ENCODE measurements at regions not wholly inside any gene's neighbourhood (a gene's known extent, or its start where the extent isn't known, plus 50 kb on each side); places are given as distances from the start of the nearest gene placed in this dataset.

GRCh38 chr4:124945422-124945821, 232.9 kb upstream of the ANKRD50 start:
- Histone ChIP-seq H3F3A (ENCODE audit: control insufficient read depth, insufficient read depth) (no peaks in the 10 kb centered on the region), H3K4me2 (ENCODE audit: low read length) (no peak overlapping the region), H3K4me3 (ENCODE audit: low read length) (no peak overlapping the region)

DNA sequence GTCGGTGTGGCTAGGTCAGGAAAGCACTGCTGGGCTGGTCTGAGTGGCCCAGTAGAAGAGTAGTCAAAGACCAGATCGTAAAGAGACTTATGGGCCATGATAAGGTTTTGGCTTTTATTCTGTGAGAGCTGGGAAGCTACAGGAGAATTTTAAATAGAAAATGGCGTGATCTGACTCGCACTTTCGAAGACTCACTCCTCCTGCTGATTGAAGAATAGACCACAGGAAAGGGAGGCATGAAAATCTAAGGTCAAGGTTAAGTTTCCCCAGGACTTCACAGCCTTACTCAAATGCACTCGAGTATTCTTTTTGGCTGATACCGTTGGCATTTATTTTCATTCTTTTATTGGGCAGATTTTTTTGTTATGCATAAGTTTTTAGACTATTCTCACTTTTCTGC, 231.4 kb upstream of the ANKRD50 start:
- no peaks in the 10 kb centered on the region for H3K79me2 ChIP-seq (ENCODE audit: control insufficient read depth, low read length)
- H4K20me1 ChIP-seq (ENCODE audit: control insufficient read depth, insufficient read depth, low read depth, low read length) = no peaks in the 10 kb centered on the region
- no peak overlapping the region for H3K4me2 ChIP-seq (ENCODE audit: low read length)
- H3K4me1 ChIP-seq (ENCODE audit: control insufficient read depth, low read length) = no peaks in the 10 kb centered on the region
- no peaks in the 10 kb centered on the region for H3F3A ChIP-seq (ENCODE audit: control insufficient read depth, insufficient read depth)
- no peak overlapping the region for H3K4me3 ChIP-seq (ENCODE audit: low read length)
- H3K36me3 ChIP-seq (ENCODE audit: control insufficient read depth, low read length) = no peaks in the 10 kb centered on the region
- no peaks in the 10 kb centered on the region for H3K9me3 ChIP-seq (ENCODE audit: control insufficient read depth, insufficient read depth, low read length)
- no peaks in the 10 kb centered on the region for H3K9me2 ChIP-seq (replicated peaks; ENCODE audit: control insufficient read depth, low read length)
- no peaks in the 10 kb centered on the region for H3K27me3 ChIP-seq (ENCODE audit: control insufficient read depth, low read length)
- no peak overlapping the region for H3K27ac ChIP-seq (ENCODE audit: low read depth, low read length)
- no peak for TF ChIP-seq CTCF (IDR thresholded peaks at IDR 0.05; ENCODE audit: low read depth, low read length, poor library complexity, severe bottlenecking)

More at GRCh38 chr4:124945422-124945821, 232.9 kb upstream of the ANKRD50 start:
- Histone ChIP-seq H3K79me2 (ENCODE audit: control insufficient read depth, low read length) (no peaks in the 10 kb centered on the region), H3K4me1 (ENCODE audit: control insufficient read depth, low read length) (no peaks in the 10 kb centered on the region), H3K9me2 (replicated peaks; ENCODE audit: control insufficient read depth, low read length) (no peaks in the 10 kb centered on the region), H3K9me3 (ENCODE audit: control insufficient read depth, insufficient read depth, low read length) (no peaks in the 10 kb centered on the region), H3K27ac (ENCODE audit: low read depth, low read length) (no peak overlapping the region), H3K36me3 (ENCODE audit: control insufficient read depth, low read length) (no peaks in the 10 kb centered on the region), H4K20me1 (ENCODE audit: control insufficient read depth, insufficient read depth, low read depth, low read length) (no peaks in the 10 kb centered on the region), H3K27me3 (ENCODE audit: control insufficient read depth, low read length) (no peaks in the 10 kb centered on the region)
- TF ChIP-seq EZH2phosphoT487 (IDR thresholded peaks at IDR 0.05; ENCODE audit: borderline replicate concordance, low read length) (no peak), CTCF (IDR thresholded peaks at IDR 0.05; ENCODE audit: low read depth, low read length, poor library complexity, severe bottlenecking) (no peak)

GRCh38 chr4:124943145-124943889, 230.8 kb upstream of the ANKRD50 start:
- no peaks in the 10 kb centered on the region for H3K9me3 ChIP-seq (ENCODE audit: control insufficient read depth, insufficient read depth, low read length)
- no peak overlapping the region for H3K4me2 ChIP-seq (ENCODE audit: low read length)
- H3K79me2 ChIP-seq (ENCODE audit: control insufficient read depth, low read length) = no peaks in the 10 kb centered on the region
- no peaks in the 10 kb centered on the region for H3K9me2 ChIP-seq (replicated peaks; ENCODE audit: control insufficient read depth, low read length)
- no peaks in the 10 kb centered on the region for H3F3A ChIP-seq (ENCODE audit: control insufficient read depth, insufficient read depth)
- no peaks in the 10 kb centered on the region for H3K36me3 ChIP-seq (ENCODE audit: control insufficient read depth, low read length)
- no peak overlapping the region for H3K27ac ChIP-seq (ENCODE audit: low read depth, low read length)
- H3K4me1 ChIP-seq (ENCODE audit: control insufficient read depth, low read length) = no peaks in the 10 kb centered on the region
- no peaks in the 10 kb centered on the region for H4K20me1 ChIP-seq (ENCODE audit: control insufficient read depth, insufficient read depth, low read depth, low read length)
- no peaks in the 10 kb centered on the region for H3K27me3 ChIP-seq (ENCODE audit: control insufficient read depth, low read length)
- no peak for TF ChIP-seq EZH2phosphoT487 (IDR thresholded peaks at IDR 0.05; ENCODE audit: borderline replicate concordance, low read length)
- TF ChIP-seq CTCF (IDR thresholded peaks at IDR 0.05; ENCODE audit: low read depth, low read length, poor library complexity, severe bottlenecking) = no peak
- no peak overlapping the region for H3K4me3 ChIP-seq (ENCODE audit: low read length)

All from DOHH2 (cell line).